Activated naive CD4-positive, alpha-beta T cell treated with anti-CD3 and anti-CD28 coated beads, Interleukin-2, amount 50 U/mL, for 24 hours (primary cell): ENCODE measurements at regions not wholly inside any gene's neighbourhood (a gene's known extent, or its start where the extent isn't known, plus 50 kb on each side); places are given as distances from the start of the nearest gene placed in this dataset.
A peak's percentile ranks its signal among the peaks of the same experiment; 100 is the strongest.
"Not testable (repeated sequence)": the region's sequence is repeated elsewhere in the genome, so short reads cannot be mapped to it uniquely, and the experiment has no call there.

ENCODE experiments used
- H3K27ac Mint-ChIP-seq: one replicate; pipeline ENCODE4 v1.8.0; 2021; ENCODE audit warnings: mild to moderate bottlenecking, mixed read lengths
- H3K27me3 Mint-ChIP-seq: one replicate; pipeline ENCODE4 v1.8.0; 2021; ENCODE audit warnings: mixed read lengths
- H3K36me3 Mint-ChIP-seq: one replicate; pipeline ENCODE4 v1.8.0; 2021; ENCODE audit warnings: mixed read lengths
- H3K4me1 Mint-ChIP-seq: one replicate; pipeline ENCODE4 v1.8.0; 2021; ENCODE audit warnings: mixed read lengths
- H3K4me3 Mint-ChIP-seq: one replicate; pipeline ENCODE4 v1.8.0; 2021; ENCODE audit warnings: mild to moderate bottlenecking, mixed read lengths
- H3K9me3 Mint-ChIP-seq: one replicate; pipeline ENCODE4 v1.8.0; 2021; ENCODE audit warnings: mixed read lengths

GRCh38 chr13:39931505-39931904 is 276.0 kb downstream of the COG6 start:
- Mint-ChIP-seq H3K9me3 (no peaks in the 10 kb centered on the region), H3K27me3 (no peaks in the 10 kb centered on the region), H3K4me3 (no peak overlapping the region), H3K4me1 (peaks cover 21% of the 10 kb centered on the region), H3K36me3 (no peaks in the 10 kb centered on the region), H3K27ac (peak overlapping the region; percentile 66)

DNA sequence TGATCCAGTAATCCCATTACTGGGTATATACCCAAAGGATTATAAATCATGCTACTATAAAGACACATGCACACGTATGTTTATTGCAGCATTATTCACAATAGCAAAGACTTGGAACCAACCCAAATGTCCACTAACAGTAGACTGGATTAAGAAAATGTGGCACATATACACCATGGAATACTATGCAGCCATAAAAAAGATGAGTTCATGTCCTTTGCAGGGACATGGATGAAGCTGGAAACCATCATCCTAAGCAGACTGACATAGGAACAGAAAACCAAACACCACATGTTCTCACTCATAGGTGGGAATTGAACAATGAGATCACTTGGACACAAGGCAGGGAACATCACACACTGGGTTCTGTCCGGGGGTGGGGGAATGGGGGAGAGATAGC is 277.1 kb downstream of the COG6 start:
- H3K27ac Mint-ChIP-seq, H3K27me3 Mint-ChIP-seq, H3K9me3 Mint-ChIP-seq, H3K4me3 Mint-ChIP-seq, H3K36me3 Mint-ChIP-seq: not testable (repeated sequence)
- H3K4me1 Mint-ChIP-seq = peaks cover 31% of the 10 kb centered on the region

DNA sequence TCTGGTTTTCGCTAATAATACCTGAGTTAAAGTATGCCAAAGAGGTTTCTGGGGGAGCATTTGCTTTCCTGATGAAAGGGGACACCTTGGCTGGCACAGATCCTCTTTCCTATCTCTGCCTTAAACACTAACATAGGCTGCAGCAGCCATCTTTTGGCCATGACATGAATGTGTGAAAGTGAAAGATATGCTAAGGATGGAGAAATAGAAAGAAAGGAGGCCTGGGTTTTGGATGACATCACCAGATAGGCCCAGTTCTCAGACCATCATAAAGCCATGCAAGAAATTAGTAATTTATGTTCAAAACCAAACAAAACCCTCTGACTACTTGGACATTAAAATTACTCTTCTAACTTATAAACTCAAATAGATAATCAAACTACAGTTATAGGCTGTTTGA is 279.7 kb downstream of the COG6 start:
- Mint-ChIP-seq H3K36me3 (no peaks in the 10 kb centered on the region), H3K4me3 (no peak overlapping the region), H3K27ac (no peak overlapping the region), H3K27me3 (no peaks in the 10 kb centered on the region), H3K9me3 (no peaks in the 10 kb centered on the region), H3K4me1 (peaks cover 31% of the 10 kb centered on the region)

DNA sequence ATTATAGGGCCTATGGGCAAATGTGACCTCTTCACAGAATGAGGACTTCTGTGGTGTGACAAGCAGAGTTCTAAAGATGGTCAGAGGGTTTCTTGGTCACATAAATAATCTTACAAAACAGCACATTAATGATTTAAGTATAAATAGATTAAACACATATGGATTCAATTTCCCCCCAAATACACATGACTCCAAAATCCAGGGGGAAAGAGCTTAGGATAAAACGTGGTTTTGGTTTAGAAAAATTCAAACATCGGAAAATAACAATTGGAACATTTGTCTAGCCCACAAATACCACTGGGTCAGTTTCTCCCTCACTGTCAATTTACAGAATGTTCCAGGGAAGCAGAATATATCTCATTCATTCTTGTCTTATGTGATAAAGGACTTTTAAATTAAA is 283.1 kb downstream of the COG6 start:
- no peaks in the 10 kb centered on the region for H3K36me3 Mint-ChIP-seq
- no peak overlapping the region for H3K4me3 Mint-ChIP-seq
- H3K27me3 Mint-ChIP-seq = no peaks in the 10 kb centered on the region
- H3K9me3 Mint-ChIP-seq = no peaks in the 10 kb centered on the region
- H3K27ac Mint-ChIP-seq = no peak overlapping the region
- H3K4me1 Mint-ChIP-seq = peaks cover 24% of the 10 kb centered on the region

DNA sequence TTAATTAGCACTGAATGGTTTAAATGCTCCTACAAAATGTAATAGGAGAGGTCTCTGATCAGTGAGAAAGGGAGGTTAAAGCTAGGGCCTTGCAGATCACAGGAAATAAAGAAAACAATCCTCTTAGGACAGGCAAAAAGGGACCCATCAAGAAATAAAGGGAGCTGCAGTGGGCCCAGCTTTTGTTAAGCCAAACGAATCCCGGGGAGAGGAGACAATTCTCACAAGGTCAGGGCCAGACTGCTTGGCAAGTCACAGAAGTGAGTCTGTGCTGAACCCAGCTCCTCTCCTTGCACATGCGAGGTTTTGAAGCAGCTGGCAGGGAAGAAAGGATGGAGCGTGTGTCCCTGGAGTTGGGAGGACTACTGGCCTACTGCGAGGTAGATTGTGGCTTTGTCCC is 285.8 kb downstream of the COG6 start:
- no peaks in the 10 kb centered on the region for H3K9me3 Mint-ChIP-seq
- H3K4me3 Mint-ChIP-seq = no peak overlapping the region
- no peaks in the 10 kb centered on the region for H3K27me3 Mint-ChIP-seq
- H3K4me1 Mint-ChIP-seq = peaks cover 38% of the 10 kb centered on the region
- H3K27ac Mint-ChIP-seq = no peak overlapping the region
- H3K36me3 Mint-ChIP-seq = peaks cover under 1% of the 10 kb centered on the region

DNA sequence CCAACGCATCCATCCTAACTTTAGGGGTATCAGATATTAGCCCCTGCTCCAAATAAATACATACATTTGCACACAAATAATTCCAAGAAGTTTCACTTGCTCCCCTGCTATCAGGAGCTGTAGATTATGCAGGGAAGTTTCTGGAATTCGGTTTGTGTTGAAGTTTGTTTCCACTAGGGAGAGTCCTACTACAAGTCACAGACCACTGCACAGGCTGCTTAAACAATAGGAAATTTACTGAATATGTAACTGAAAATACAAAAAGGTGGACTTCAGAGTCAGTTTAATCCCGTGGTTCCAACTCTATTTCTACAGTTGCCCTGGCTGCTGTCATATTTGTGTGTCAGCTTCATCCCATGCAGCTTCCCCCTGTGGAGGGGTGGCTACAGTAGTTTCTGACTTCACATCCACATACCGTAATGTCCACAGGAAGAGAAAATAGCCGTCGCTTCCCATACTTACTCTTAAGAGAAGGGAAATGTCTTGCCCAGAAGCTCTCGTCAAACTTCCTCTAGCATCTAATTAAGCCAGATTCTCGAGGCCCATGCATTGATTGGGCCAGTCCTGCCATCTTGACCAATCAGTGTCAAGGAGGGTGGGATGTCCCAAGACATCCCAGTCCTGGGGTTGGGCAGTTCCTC is 286.6 kb downstream of the COG6 start:
- peaks cover 2% of the 10 kb centered on the region for H3K36me3 Mint-ChIP-seq
- no peak overlapping the region for H3K4me3 Mint-ChIP-seq
- peaks cover 33% of the 10 kb centered on the region for H3K4me1 Mint-ChIP-seq
- H3K27me3 Mint-ChIP-seq = no peaks in the 10 kb centered on the region
- no peak overlapping the region for H3K27ac Mint-ChIP-seq
- H3K9me3 Mint-ChIP-seq = no peaks in the 10 kb centered on the region

DNA sequence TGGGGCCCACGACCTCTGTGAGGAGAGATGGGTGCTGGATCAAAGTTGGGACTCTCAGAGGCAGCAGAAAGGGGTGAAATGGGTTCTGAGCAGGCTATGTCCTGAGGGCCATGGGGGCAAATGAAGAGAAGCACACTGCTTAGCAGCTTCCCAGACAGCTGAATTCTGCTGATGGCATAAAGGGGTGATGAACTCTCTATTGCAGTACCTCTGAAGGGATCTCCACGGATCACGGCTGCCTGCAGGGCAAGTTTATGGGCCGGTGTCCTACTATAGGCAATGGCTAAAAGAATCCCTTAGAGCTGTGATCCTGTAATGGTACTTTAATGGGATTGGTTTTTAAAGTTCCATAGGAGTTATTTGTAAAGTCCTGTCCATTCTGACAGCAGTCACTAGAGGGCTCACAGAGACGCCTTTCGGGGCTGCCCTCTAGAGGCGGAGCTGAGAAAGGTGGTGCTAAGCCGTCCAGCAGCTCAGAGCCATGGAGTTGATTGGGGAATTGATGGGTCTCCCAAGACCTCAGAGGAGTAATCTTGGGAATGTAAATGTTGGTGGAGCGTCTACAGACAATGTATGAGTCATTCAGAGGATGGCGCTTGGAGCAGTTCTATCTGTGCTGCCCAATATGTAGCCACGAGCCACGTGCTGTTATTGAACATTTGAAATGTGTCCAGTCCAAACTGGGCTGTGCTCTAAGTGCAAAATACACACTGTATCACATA is 287.3 kb downstream of the COG6 start:
- Mint-ChIP-seq H3K36me3 (peaks cover 2% of the 10 kb centered on the region), H3K27me3 (no peaks in the 10 kb centered on the region), H3K9me3 (no peaks in the 10 kb centered on the region), H3K4me3 (no peak overlapping the region), H3K27ac (peak overlapping the region; percentile 56), H3K4me1 (peaks cover 30% of the 10 kb centered on the region)

GRCh38 chr13:39943711-39944110 is 288.2 kb downstream of the COG6 start:
- Mint-ChIP-seq H3K36me3 (peaks cover 2% of the 10 kb centered on the region), H3K9me3 (no peaks in the 10 kb centered on the region), H3K27ac (no peak overlapping the region), H3K27me3 (no peaks in the 10 kb centered on the region), H3K4me1 (peaks cover 35% of the 10 kb centered on the region), H3K4me3 (no peak overlapping the region)

GRCh38 chr13:39945226-39945625 is 289.8 kb downstream of the COG6 start:
- Mint-ChIP-seq H3K27me3 (no peaks in the 10 kb centered on the region), H3K4me1 (peaks cover 45% of the 10 kb centered on the region), H3K36me3 (peaks cover 2% of the 10 kb centered on the region), H3K9me3 (peaks cover 4% of the 10 kb centered on the region), H3K27ac (no peak overlapping the region), H3K4me3 (no peak overlapping the region)

- Mint-ChIP-seq H3K36me3 (peaks cover 2% of the 10 kb centered on the region), H3K4me3 (no peak overlapping the region), H3K4me1 (peaks cover 55% of the 10 kb centered on the region), H3K27me3 (no peaks in the 10 kb centered on the region), H3K9me3 (peaks cover 4% of the 10 kb centered on the region), H3K27ac (no peak overlapping the region)
Measured at GRCh38 chr13:39946769-39947168, 291.3 kb downstream of the COG6 start.

DNA sequence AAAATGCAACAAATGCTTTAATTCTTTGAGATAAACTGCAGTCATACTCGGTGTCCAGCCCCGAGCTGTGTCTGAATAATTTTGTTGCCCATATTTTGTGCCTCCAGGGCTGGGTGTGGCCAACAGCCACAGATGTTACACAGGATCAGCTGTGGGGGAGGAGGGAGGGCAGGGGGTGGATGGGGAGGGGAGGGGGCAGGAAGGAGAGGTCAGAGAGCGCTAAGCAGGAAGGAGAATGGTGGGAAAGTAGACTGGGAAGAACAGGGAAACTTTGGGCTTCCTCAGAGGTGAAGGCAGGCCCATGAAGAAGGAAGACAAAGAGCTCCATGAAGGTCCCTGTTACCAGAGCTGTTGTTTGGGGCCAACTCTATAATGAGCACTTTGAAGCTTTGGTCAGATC is 295.8 kb downstream of the COG6 start:
- Mint-ChIP-seq H3K4me1 (peaks cover 64% of the 10 kb centered on the region), H3K4me3 (no peak overlapping the region), H3K27ac (no peak overlapping the region), H3K27me3 (no peaks in the 10 kb centered on the region), H3K36me3 (peaks cover 1% of the 10 kb centered on the region), H3K9me3 (peaks cover 4% of the 10 kb centered on the region)

GRCh38 chr13:39952249-39953233 is 297.1 kb downstream of the COG6 start:
- H3K9me3 Mint-ChIP-seq = peaks cover 4% of the 10 kb centered on the region
- no peaks in the 10 kb centered on the region for H3K27me3 Mint-ChIP-seq
- no peaks in the 10 kb centered on the region for H3K36me3 Mint-ChIP-seq
- peaks cover 76% of the 10 kb centered on the region for H3K4me1 Mint-ChIP-seq
- peak overlapping the region; percentile 66 for H3K27ac Mint-ChIP-seq
- H3K4me3 Mint-ChIP-seq = peak overlapping the region; percentile 50

- Mint-ChIP-seq H3K4me1 (peaks cover 72% of the 10 kb centered on the region), H3K9me3 (peaks cover 4% of the 10 kb centered on the region), H3K4me3 (no peak overlapping the region), H3K27ac (no peak overlapping the region), H3K27me3 (no peaks in the 10 kb centered on the region), H3K36me3 (no peaks in the 10 kb centered on the region)
Measured at GRCh38 chr13:39954476-39954875, 299.0 kb downstream of the COG6 start.

DNA sequence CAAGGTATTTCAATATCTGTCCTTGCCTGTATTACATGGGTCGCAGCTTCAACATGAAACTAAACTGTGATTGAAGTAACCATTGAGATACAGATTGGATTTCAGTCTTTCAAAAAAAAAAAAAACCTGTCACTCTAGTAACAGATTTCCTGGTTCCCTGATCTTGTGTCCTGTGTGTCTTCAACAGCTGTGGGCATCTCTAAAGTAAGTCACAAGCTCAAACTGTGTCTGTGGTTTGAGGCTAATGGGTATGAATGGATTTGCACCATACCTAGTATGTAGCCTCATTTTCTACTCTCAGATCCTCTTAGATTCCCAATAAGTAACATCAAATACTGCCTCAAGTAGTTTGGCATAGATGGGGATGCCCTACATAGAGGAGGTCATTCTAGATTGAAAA is 300.1 kb downstream of the COG6 start:
- Mint-ChIP-seq H3K36me3 (no peaks in the 10 kb centered on the region), H3K27ac (peak overlapping the region; percentile 39), H3K9me3 (no peaks in the 10 kb centered on the region), H3K4me3 (no peak overlapping the region), H3K4me1 (peaks cover 72% of the 10 kb centered on the region), H3K27me3 (no peaks in the 10 kb centered on the region)

DNA sequence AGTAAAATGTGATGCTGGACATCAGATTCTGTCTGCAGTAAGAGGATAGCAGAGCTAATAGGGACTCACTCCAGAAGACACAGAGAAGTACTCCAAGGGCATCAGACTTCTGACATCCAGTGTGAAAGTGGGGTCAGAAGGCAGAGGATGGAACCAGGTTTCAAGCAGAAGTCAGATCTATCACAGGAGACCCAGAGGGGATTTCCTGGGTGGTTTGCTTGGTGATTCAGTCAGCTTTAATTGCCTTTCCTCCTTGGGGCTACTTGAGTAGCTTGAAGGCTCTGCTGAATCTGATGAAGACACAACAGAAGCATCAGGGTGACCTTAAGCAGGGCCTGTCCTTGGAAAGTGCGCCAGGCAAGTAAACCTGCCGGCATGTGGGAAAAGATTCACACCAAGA is 300.6 kb downstream of the COG6 start:
- no peaks in the 10 kb centered on the region for H3K36me3 Mint-ChIP-seq
- H3K4me1 Mint-ChIP-seq = peaks cover 69% of the 10 kb centered on the region
- no peaks in the 10 kb centered on the region for H3K27me3 Mint-ChIP-seq
- no peaks in the 10 kb centered on the region for H3K9me3 Mint-ChIP-seq
- peak overlapping the region; percentile 52 for H3K27ac Mint-ChIP-seq
- peak overlapping the region; percentile 82 for H3K4me3 Mint-ChIP-seq
